BJ (cell line): ENCODE measurements at regions not wholly inside any gene's neighbourhood (a gene's known extent, or its start where the extent isn't known, plus 50 kb on each side); places are given as distances from the start of the nearest gene placed in this dataset.
"Not testable (repeated sequence)": the region's sequence is repeated elsewhere in the genome, so short reads cannot be mapped to it uniquely, and the experiment has no call there.

Experiments used
- CTCF ChIA-PET: fragments of 350-600 bp; formaldehyde crosslinking; extraction: SDS; loops from one replicate; lab custom pipeline; 2021; ENCODE audit warnings: antibody characterized with exemption, inconsistent platforms; lab: Yijun Ruan, JAX
- POLR2A ChIA-PET: fragments of 300-600 bp; sonication (Branson Sonifier 250); formaldehyde crosslinking; extraction: SDS; loops from one replicate; lab custom pipeline; 2021; ENCODE audit warnings: antibody characterized with exemption; lab: Charles Lee
- DNase-seq: peaks from one replicate; pipeline ENCODE4 v3.0.0-alpha.2; 2011; ENCODE audit warnings: low read depth
- H3K27me3 ChIP-seq: 2 replicates; pipeline ENCODE4 v1.6.0; 2011; ENCODE audit warnings: low read length; ENCODE audit not compliant: control insufficient read depth, insufficient read depth
- H3K36me3 ChIP-seq: 2 replicates; pipeline ENCODE4 v1.5.1; 2011; ENCODE audit warnings: low read length; ENCODE audit not compliant: control insufficient read depth, insufficient read depth
- H3K4me3 ChIP-seq: 2 replicates; pipeline ENCODE4 v1.5.1; 2011; ENCODE audit warnings: low read depth, mild to moderate bottlenecking, control low read depth, low read length
- TF ChIP-seq, protein P1 (sequence below): IDR thresholded peaks from 2 replicates; pipeline ENCODE4 v1.5.1; 2011; ENCODE audit warnings: low read depth, mild to moderate bottlenecking, control low read depth, inconsistent platforms, low read length, moderate library complexity; ENCODE audit not compliant: insufficient read depth

DNA sequence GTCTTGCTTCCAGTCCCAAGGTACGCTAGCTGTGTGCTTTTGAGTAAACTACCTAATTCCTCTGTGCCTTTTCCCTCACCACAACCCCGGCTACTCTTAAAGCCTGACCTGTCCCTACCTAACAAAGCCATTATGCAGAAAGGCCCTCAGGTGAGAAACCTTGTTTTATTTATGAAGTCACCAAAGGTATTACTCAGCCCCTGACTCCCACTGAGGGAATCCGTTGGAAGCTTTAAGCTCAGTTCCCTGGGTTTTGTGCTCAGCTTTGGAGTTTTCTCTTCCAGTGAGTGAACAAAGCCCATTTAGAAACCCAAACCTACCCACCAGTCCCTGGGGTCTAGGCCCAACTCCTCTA, 90.9 kb downstream of the APIP start:
- TF ChIP-seq, protein P1, sequence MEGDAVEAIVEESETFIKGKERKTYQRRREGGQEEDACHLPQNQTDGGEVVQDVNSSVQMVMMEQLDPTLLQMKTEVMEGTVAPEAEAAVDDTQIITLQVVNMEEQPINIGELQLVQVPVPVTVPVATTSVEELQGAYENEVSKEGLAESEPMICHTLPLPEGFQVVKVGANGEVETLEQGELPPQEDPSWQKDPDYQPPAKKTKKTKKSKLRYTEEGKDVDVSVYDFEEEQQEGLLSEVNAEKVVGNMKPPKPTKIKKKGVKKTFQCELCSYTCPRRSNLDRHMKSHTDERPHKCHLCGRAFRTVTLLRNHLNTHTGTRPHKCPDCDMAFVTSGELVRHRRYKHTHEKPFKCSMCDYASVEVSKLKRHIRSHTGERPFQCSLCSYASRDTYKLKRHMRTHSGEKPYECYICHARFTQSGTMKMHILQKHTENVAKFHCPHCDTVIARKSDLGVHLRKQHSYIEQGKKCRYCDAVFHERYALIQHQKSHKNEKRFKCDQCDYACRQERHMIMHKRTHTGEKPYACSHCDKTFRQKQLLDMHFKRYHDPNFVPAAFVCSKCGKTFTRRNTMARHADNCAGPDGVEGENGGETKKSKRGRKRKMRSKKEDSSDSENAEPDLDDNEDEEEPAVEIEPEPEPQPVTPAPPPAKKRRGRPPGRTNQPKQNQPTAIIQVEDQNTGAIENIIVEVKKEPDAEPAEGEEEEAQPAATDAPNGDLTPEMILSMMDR: no peak
- H3K36me3 ChIP-seq: no peaks in the 10 kb centered on the region
- H3K4me3 ChIP-seq: no peak overlapping the region
- CTCF ChIA-PET: no interaction called here
- POLR2A ChIA-PET: no interaction called here
- DNase-seq: no peak
- H3K27me3 ChIP-seq: 0 out of 2 replicates have a peak, but pooled peaks cover 1% of the 10 kb centered on the region

DNA sequence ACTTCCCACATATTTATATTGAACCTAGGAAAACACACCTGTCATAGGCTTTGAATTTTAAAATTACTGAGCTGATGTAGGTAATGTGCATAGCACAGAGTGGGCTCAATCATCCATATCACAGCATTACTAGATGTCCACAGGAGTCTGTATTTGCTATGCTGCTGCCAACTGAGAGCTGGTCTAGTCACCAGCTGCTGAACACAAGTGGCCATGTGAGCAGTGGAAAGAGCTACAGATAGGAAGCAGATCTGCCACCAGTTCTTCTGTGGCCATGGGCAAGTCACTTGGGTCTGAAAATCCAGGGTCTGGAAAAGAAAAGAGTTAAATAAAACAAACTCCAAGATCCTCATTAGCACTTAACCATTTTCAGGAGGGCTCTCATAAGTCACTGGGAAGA, 91.8 kb downstream of the APIP start:
- POLR2A ChIA-PET: no interaction called here

DNA sequence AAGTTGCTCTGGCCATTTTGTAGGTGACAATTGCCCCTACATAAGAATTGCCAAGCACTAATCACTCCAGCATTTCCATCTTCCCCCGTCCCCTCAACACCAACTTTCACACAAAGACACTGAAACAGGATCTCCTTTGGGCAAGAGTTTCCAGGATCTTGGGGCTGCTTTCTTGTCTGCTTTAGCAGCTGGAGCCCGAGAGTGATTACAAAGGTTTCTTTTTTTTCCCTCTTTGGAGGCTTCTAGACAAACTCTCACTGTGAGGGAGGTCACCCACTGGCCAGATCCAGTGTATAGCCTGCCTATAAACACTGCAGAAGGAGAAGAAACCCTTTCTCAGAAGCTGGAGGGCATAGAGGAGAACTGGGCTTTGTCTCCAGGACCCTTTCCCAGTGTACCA, 92.5 kb downstream of the APIP start:
- Histone ChIP-seq H3K27me3 (peaks cover 1% of the 10 kb centered on the region; the same call in 1 of the 2 replicates), H3K4me3 (no peak overlapping the region), H3K36me3 (no peaks in the 10 kb centered on the region)
- CTCF ChIA-PET: interaction anchor here (0.6 kb wide), 1 partner anchor 11 kb away, joined by 3 read pairs; no protein-coding TSS in a partner anchor
- POLR2A ChIA-PET: no interaction called here
- DNase-seq: no peak
- TF ChIP-seq, protein P1: no peak

More for the DNA sequence above, 91.8 kb downstream of the APIP start:
- CTCF ChIA-PET: no interaction called here
- H3K27me3 ChIP-seq: 0 out of 2 replicates have a peak, but pooled peaks cover 1% of the 10 kb centered on the region
- H3K4me3 ChIP-seq: no peak overlapping the region
- DNase-seq: no peak
- TF ChIP-seq, protein P1: no peak
- no peaks in the 10 kb centered on the region for H3K36me3 ChIP-seq

DNA sequence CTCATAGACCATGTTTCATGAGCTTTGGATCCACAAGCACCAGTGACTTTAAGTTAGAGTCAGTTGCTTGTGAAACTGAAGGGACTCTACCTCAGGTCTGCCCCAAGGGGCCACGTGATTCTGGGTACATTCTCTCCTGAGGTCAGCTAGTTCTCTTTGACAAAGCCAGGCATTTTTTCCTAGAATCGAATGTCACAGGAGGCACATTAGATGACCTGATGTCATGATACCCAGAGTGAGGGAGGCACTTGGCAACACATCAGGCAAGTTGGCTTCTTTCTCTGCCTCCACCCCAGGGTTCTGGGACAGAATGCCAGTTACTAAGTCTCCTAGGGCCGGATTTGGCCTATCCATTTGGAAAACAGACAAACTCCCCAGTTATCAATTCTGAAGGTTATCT, 93.0 kb downstream of the APIP start:
- TF ChIP-seq, protein P1: no peak
- DNase-seq: no peak
- POLR2A ChIA-PET: no interaction called here
- CTCF ChIA-PET: interaction anchor here (0.6 kb wide), 1 partner anchor 12 kb away, joined by 3 read pairs; no protein-coding TSS in a partner anchor
- no peaks in the 10 kb centered on the region for H3K36me3 ChIP-seq
- H3K27me3 ChIP-seq: peaks cover 1% of the 10 kb centered on the region; the same call in 1 of the 2 replicates
- no peak overlapping the region for H3K4me3 ChIP-seq

DNA sequence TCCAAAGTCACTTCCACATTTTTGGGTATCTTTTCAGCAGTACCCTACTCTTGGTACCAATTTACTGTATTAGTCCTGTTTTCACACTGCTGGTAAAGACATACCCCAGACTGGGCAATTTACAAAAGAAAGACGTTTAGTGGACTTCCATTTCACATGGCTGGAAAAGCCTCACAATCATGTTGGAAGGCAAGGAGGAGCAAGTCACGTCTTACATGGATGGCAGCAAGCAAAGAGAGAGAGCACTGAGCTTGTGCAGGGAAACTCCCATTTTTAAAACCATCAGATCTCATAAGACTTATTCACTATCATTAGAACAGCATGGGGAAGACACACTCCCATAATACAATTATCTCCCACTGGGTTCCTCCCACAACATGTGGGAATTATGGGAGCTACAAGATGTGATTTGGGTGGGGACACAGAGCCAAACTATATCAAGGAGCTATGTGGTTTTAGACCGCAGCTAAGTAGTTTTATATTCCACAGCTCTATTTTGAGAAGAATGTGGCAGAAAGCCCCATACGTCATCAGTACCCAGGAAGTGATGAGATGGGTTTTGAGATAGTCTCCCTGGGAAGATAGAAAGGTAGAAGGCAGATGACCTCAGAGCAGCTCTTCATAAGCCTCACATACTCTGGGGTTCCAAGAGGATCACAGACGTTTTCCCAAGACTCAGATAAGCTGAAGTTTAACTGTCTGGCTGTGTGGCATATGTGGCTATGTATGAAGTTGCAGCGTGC, 96.3 kb downstream of the APIP start:
- Histone ChIP-seq H3K4me3 (no peak overlapping the region), H3K36me3 (no peaks in the 10 kb centered on the region), H3K27me3 (peaks cover 1% of the 10 kb centered on the region; the same call in 1 of the 2 replicates)
- ChIA-PET POLR2A (no interaction called here), CTCF (no interaction called here)
- TF ChIP-seq, protein P1: no peak
- no peak for DNase-seq

DNA sequence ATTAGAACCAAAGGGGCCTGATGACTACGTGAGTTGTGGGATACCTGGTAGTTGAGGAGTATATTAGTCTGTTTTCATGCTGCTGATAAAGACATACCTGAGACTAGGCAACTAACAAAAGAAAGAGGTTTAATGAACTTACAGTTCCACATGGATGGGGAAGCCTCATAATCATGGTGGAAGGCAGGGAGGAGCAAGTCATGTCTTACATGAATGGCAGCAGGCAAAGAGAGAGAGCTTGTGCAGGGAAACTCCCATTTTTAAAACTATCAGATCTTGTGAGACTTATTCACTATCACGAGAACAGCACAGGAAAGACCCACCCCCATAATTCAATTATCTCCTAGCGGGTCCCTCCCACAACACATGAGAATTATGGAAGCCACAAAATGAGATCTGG, 98.4 kb downstream of the APIP start:
- H3K4me3 ChIP-seq, POLR2A ChIA-PET, DNase-seq, H3K36me3 ChIP-seq, H3K27me3 ChIP-seq, CTCF ChIA-PET: not testable (repeated sequence)
